ENCODE measurements at regions not wholly inside any gene's neighbourhood (a gene's known extent, or its start where the extent isn't known, plus 50 kb on each side); places are given as distances from the start of the nearest gene placed in this dataset.

DNA sequence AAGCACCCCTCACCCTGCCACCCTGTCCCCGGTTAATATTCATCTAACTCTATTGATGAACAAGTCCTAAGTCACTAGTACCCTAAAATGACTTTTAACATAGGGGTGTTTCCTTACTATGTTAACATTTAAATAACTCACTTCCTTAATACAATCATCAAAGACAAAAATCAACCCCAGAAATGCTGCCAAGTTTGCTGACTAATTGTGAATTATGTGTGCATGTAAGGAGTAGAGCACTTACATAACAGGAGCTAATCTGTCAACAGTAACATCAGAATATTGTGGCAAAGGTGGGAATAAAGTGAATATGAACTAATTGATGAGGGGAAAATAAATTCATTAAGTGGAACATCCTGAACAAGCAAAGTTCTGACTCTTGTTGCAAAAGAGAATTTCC lies 81.4 kb upstream of the ERBB4 start:
- TF ChIP-seq, protein P1, sequence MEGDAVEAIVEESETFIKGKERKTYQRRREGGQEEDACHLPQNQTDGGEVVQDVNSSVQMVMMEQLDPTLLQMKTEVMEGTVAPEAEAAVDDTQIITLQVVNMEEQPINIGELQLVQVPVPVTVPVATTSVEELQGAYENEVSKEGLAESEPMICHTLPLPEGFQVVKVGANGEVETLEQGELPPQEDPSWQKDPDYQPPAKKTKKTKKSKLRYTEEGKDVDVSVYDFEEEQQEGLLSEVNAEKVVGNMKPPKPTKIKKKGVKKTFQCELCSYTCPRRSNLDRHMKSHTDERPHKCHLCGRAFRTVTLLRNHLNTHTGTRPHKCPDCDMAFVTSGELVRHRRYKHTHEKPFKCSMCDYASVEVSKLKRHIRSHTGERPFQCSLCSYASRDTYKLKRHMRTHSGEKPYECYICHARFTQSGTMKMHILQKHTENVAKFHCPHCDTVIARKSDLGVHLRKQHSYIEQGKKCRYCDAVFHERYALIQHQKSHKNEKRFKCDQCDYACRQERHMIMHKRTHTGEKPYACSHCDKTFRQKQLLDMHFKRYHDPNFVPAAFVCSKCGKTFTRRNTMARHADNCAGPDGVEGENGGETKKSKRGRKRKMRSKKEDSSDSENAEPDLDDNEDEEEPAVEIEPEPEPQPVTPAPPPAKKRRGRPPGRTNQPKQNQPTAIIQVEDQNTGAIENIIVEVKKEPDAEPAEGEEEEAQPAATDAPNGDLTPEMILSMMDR (IDR thresholded peaks at IDR 0.05; ENCODE audit: insufficient read depth, low read length, missing control alignments) = no peak
- no peak for DNase-seq (ENCODE audit: low read depth, low spot score)
- POLR2A ChIA-PET = no interaction called here
- CTCF ChIA-PET = no interaction called here
- no peak overlapping the region for H3K4me3 ChIP-seq (ENCODE audit: low read depth, low read length)

DNA sequence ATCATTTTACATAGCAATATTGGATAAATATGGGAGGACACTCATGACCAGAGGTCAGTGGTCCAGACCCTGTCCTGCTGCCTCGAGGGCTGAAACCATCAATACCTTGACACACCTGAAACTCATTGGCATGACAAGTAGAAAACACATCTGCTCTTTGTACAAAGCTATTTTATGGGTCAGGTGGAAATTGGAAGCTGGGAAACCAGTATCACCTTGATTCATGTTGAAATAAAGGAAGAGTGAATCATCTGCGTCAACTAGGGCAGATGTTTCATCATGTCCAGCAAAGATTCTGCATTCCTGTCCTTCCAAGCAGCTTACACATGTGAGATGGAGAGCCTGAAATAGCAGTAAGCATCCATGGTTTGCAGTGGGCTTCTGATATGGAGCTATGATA lies 80.0 kb upstream of the ERBB4 start:
- ChIA-PET POLR2A (no interaction called here), CTCF (no interaction called here)

DNA sequence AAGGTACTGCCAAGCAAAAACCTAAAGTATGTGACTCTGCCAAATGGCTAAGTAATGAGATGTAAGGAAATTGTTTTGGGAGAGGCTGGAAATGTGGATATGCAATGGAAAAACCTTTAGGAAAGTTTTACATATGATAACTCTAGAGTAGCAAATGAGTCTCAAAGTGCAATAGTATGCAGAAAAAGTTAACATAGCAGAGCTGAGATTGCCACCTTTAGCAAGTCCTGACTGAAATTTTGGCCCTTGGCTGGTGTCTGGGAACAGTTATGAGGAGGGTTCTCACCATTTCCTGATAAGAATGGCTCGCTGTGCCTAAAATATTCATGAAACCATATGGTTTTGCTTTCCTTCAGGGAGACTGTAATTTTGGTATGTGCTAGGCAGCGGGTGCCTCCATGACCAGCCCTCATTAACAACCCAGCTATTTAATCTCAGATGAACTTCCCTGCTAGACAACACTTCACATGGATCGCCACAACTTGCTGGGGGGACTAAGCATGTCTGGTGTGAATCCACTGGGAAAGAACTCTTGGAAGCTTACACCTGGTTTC lies 72.3 kb upstream of the ERBB4 start:
- no peak overlapping the region for H3K4me3 ChIP-seq (ENCODE audit: low read depth, low read length)
- TF ChIP-seq, protein P1 (IDR thresholded peaks at IDR 0.05; ENCODE audit: insufficient read depth, low read length, missing control alignments) = no peak
- POLR2A ChIA-PET = no interaction called here
- CTCF ChIA-PET = no interaction called here
- no peak for DNase-seq (ENCODE audit: low read depth, low spot score)

More for the DNA sequence above, 80.0 kb upstream of the ERBB4 start:
- TF ChIP-seq, protein P1 (IDR thresholded peaks at IDR 0.05; ENCODE audit: insufficient read depth, low read length, missing control alignments) = no peak
- no peak overlapping the region for H3K4me3 ChIP-seq (ENCODE audit: low read depth, low read length)
- no peak for DNase-seq (ENCODE audit: low read depth, low spot score)

DNA sequence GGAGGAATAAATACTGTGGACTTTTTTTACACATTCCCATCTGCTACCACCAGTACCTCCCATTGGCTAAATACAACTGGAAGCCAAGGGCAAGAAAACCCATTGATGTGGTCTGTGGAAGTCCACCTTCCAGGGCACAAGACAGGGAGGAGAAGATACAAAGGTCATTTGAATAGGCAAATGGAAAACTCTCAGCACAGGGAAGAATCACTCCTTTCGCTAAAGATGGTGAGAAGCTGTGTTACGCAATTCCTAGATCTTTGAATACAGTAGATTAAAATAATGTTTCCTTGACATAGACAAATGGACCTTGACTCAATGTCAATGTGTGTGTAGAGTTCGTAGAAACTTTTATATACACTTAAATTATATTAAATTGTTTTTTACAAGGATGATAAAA lies 70.9 kb upstream of the ERBB4 start:
- ChIA-PET POLR2A (no interaction called here), CTCF (no interaction called here)
- TF ChIP-seq, protein P1 (IDR thresholded peaks at IDR 0.05; ENCODE audit: insufficient read depth, low read length, missing control alignments) = no peak

DNA sequence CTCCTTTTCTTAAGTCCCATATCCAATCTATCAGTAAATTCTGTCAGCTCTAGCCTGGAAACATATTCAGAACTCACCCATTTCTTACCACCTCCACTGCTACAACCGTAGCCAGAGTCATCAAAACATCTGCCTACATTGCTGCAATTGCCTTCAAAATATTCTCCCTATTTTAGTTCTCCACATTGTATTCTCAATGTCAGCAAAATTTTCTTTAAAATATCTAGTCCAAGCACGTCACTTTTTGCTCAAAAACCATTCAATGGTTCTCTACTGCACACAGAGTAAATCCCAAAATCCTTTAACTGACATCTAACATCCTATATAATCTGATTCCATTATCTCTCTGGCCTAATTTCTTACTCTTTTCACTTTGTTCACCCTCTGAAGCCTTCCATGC lies 68.5 kb upstream of the ERBB4 start:
- CTCF ChIA-PET = no interaction called here
- TF ChIP-seq, protein P1 (IDR thresholded peaks at IDR 0.05; ENCODE audit: insufficient read depth, low read length, missing control alignments) = no peak
- no peak overlapping the region for H3K4me3 ChIP-seq (ENCODE audit: low read depth, low read length)
- no peak for DNase-seq (ENCODE audit: low read depth, low spot score)
- POLR2A ChIA-PET = no interaction called here

More for the DNA sequence above, 70.9 kb upstream of the ERBB4 start:
- DNase-seq (ENCODE audit: low read depth, low spot score) = no peak
- no peak overlapping the region for H3K4me3 ChIP-seq (ENCODE audit: low read depth, low read length)

DNA sequence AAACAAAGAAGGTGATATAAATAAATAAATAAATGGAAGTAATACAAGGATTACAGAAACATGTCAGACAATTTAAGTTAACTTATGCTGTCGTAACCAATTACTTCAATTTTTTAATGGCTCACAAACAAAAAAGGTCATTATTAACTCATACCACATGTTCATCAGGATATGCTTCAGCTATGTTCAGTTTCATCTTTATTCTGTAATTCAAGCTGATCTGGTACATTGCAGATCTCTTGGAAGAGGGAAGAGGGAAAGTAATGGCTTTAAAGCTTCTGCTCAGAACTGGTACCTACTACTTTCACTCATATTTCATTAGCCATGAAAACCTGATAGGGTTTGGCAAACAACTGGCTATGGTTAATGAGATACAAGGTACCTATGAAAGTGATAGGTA lies 67.6 kb upstream of the ERBB4 start:
- TF ChIP-seq, protein P1 (IDR thresholded peaks at IDR 0.05; ENCODE audit: insufficient read depth, low read length, missing control alignments) = no peak
- no peak for DNase-seq (ENCODE audit: low read depth, low spot score)
- POLR2A ChIA-PET = no interaction called here
- no peak overlapping the region for H3K4me3 ChIP-seq (ENCODE audit: low read depth, low read length)
- CTCF ChIA-PET = interaction anchor here (0.7 kb wide), 1 partner anchor 543 kb away, joined by 3 read pairs; no protein-coding TSS in a partner anchor

Measured in AG04449 (cell line).